Activated T-helper 2 cell treated with anti-CD3 and anti-CD28 coated beads, Interferon-gamma antibody, Interleukin-2, Interleukin-4, amounts not matched to agents 10 μg/mL and 5 μg/mL and 100 μg/mL, durations not matched to agents 14 hours and 24 hours and 36 hours (primary cell): ENCODE measurements at regions not wholly inside any gene's neighbourhood (a gene's known extent, or its start where the extent isn't known, plus 50 kb on each side); places are given as distances from the start of the nearest gene placed in this dataset.

ENCODE experiments used
- DNase-seq: peaks from one replicate; pipeline ENCODE4 v3.0.0; 2021; ENCODE audit warnings: low spot score
- H3K27ac Mint-ChIP-seq: one replicate; pipeline ENCODE4 v1.8.0; 2021; ENCODE audit warnings: mixed read lengths
- H3K27me3 Mint-ChIP-seq: one replicate; pipeline ENCODE4 v1.8.0; 2021; ENCODE audit warnings: low read depth, mixed read lengths
- H3K36me3 Mint-ChIP-seq: one replicate; pipeline ENCODE4 v1.8.0; 2021; ENCODE audit warnings: low read depth, mixed read lengths
- H3K4me1 Mint-ChIP-seq: one replicate; pipeline ENCODE4 v1.8.0; 2021; ENCODE audit warnings: low read depth, mixed read lengths
- H3K4me3 Mint-ChIP-seq: one replicate; pipeline ENCODE4 v1.8.0; 2021; ENCODE audit warnings: low read depth, mild to moderate bottlenecking, moderate library complexity, mixed read lengths
- H3K9me3 Mint-ChIP-seq: one replicate; pipeline ENCODE4 v1.8.0; 2021; ENCODE audit warnings: mixed read lengths
- intact Hi-C: fragments of 100-400 bp; cut with micrococcal nuclease; formaldehyde crosslinking; loops from one replicate; pipeline ENCODE4 v1.15.1; 2023

DNA sequence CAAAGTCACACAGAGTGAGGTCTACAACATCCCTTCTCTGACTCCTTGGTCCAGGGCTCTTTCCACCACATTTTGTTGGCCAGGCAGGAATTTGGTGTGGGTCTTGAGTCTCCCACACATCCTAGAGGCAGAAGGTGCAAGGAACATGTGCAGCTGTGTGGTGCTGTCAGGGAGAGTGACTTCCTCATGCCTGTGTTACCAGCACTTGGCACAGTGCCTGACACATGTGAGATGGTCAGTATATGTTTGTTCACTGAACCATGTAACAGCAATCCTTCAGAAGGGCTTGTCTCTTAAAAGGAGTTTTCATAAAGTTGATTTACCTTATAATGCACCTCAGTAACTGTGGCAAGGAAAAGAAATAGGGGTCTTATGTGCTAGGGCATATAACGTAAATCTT, 168.5 kb downstream of the CDC5L start:
- peaks cover 32% of the 10 kb centered on the region for H3K27me3 Mint-ChIP-seq
- no peak overlapping the region for H3K4me3 Mint-ChIP-seq
- H3K9me3 Mint-ChIP-seq = no peaks in the 10 kb centered on the region

DNA sequence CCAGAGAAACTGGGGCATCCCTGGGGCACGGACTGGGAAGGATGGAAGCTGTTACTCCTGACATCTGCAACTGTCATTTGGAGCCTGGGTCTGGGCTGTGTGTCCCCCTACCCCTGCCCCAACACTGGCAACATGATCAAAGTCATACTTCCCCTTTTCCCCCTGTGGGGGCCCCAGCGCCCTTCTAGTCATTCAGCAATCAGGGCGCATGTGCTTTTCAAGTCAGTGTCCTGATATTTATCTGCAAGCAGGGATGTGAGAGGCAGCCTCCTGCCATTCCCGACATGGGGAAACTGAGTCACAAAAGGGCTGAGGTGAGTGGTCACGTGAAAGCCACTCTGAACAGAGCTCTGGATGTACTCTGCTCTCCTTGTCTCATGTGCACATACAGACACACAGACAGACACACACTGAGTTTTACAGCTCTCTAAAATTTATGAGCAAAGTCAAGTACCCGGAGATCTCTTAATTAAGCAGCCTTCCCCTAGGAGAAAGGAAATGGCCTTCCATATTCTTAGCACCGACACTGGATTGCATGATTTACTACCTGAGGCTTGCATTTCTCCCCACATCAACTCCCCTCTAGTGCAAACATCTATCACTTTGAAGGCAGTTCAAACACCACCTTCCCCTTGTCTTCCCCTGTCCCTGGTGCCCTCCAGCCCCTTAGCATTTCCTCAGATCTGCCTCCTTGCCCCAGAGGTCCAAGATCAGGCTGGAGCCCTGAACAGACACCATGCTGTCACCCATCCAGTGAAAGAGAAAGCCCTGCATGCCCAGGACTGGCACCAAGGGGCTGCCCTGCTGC, 170.7 kb downstream of the CDC5L start:
- Mint-ChIP-seq H3K4me3 (no peak overlapping the region), H3K9me3 (no peaks in the 10 kb centered on the region), H3K4me1 (peaks cover 7% of the 10 kb centered on the region), H3K36me3 (no peaks in the 10 kb centered on the region), H3K27me3 (peaks cover 36% of the 10 kb centered on the region), H3K27ac (no peak overlapping the region)
- DNase-seq = no peak
- intact Hi-C loops = no loop called here

More for the DNA sequence above, 168.5 kb downstream of the CDC5L start:
- Mint-ChIP-seq H3K4me1 (no peaks in the 10 kb centered on the region), H3K36me3 (no peaks in the 10 kb centered on the region), H3K27ac (no peak overlapping the region)
- DNase-seq = no peak
- intact Hi-C loops = no loop called here

DNA sequence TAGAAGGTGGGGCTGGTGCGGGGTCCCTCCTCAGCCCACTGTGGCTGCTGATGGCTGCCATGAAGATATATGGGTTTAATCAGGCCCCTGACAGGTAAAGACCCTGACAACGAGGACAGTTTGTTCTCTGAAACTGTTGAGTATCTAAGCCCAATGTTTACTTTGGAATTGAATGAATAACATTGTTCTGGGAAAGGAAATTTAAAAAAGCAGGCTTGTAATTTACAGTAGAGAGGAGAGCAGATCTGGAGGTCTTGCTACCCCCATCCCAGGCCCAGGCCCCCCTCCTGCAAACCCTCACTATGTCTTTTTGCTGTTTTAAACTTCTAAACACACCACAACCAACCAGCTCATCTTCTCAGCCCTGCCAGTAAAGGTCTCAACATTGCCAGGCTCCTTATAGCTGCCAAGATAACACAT, 171.3 kb downstream of the CDC5L start:
- Mint-ChIP-seq H3K36me3 (no peaks in the 10 kb centered on the region), H3K27me3 (peaks cover 38% of the 10 kb centered on the region), H3K4me1 (peaks cover 7% of the 10 kb centered on the region), H3K4me3 (no peak overlapping the region), H3K9me3 (no peaks in the 10 kb centered on the region), H3K27ac (no peak overlapping the region)
- intact Hi-C loops = no loop called here
- DNase-seq = no peak

DNA sequence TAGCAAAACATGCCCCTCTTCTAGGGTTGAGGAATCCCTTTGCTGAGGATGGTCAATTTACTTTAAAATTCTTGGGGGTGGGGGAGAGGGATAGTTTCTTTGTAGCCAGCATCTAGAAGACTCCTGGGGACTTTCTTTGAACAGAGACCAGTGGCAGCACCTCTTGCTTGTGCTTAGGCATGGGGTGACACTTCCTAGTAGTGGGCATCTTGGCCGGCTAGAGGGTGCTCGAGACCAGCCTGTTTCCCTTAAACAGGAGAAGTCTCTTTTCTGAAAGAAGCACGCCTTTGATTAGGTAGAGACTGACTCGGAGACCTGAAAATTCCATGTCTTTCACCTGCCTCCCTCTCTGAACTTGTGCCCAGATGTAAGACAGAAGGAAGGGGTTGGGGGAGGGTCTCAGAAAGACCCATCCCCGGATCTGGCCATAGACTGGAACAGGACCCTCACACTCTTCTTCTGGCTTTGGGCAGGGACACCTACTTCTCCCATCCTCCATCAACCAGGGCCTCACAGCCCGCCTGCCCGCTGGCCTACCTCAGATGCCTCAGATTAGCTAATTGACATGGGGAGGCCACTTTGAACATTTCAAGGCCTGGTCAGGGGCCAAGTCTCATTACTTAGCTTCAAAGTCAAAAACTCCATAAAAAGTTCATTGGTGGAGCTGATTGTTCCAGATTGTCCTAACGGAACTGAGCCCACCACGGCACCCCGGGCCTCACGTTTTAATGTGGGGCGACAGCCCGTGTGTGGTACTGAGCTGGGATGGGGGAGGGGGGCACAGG, 172.2 kb downstream of the CDC5L start:
- DNase-seq = no peak
- Mint-ChIP-seq H3K4me1 (peaks cover 7% of the 10 kb centered on the region), H3K9me3 (no peaks in the 10 kb centered on the region), H3K27me3 (peaks cover 38% of the 10 kb centered on the region), H3K27ac (no peak overlapping the region), H3K36me3 (no peaks in the 10 kb centered on the region), H3K4me3 (no peak overlapping the region)
- intact Hi-C loops = no loop called here

DNA sequence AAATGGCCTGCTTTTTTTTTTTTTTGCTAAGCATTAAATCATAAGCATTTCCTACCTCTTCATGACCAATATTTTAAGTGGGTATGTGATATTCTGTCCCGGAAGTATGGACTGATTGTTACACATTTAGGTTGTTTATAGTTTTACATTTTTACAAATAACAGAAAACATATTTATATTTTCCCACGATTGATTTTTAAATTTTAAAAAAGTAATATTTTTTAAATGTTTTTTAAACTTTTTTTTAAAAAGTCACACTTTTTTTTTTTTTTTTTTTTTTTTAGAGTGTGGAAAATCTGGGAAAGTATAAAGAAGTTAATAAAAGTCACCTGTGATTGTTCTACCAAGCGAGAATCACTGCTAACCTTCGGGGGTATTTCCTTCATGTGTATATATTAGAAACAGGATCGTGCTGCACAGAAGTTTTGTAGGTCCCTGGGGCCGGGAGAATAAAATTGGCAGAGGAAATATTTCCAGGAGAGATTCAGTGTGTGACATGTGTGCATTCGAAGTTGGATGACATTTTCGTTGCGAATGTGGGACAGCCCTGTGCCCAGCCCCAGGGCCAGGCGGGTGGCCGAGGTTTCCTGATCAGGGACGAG, 173.1 kb downstream of the CDC5L start:
- Mint-ChIP-seq H3K27ac (no peak overlapping the region), H3K27me3 (peaks cover 38% of the 10 kb centered on the region), H3K4me3 (no peak overlapping the region), H3K36me3 (no peaks in the 10 kb centered on the region), H3K9me3 (no peaks in the 10 kb centered on the region), H3K4me1 (peaks cover 7% of the 10 kb centered on the region)
- intact Hi-C loops = no loop called here
- no peak for DNase-seq

DNA sequence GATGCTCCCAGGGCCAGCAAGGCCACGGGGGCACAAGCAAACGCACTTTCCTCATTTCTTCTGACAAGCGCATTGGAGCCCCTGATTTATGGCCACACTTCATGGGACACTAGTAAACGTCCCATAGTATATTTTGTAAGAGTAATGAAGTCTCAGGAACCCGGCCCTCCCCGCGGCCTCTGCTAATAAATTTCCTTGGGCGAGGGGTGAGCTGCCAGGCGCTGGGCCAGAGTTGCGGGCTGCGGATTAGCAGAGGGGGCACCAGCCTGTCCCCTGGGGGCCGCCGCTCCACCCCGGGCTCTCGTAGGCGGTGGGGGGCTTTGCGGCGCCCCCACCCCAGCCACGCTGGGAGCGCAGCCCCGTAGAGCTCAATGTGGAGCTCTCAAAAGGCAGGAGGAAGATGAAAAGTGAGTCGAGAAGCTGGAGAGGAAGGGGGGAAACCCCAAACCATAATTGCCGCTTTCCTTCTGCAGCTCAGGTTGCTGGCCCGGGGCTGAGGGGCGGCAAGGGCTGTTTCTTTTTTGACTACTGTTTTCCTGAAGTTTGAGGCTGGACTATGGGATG, 173.6 kb downstream of the CDC5L start:
- Mint-ChIP-seq H3K4me1 (peaks cover 7% of the 10 kb centered on the region), H3K27ac (no peak overlapping the region), H3K27me3 (peaks cover 35% of the 10 kb centered on the region), H3K9me3 (no peaks in the 10 kb centered on the region), H3K4me3 (peak overlapping the region; percentile 30), H3K36me3 (no peaks in the 10 kb centered on the region)
- intact Hi-C loops = no loop called here
- no peak for DNase-seq

DNA sequence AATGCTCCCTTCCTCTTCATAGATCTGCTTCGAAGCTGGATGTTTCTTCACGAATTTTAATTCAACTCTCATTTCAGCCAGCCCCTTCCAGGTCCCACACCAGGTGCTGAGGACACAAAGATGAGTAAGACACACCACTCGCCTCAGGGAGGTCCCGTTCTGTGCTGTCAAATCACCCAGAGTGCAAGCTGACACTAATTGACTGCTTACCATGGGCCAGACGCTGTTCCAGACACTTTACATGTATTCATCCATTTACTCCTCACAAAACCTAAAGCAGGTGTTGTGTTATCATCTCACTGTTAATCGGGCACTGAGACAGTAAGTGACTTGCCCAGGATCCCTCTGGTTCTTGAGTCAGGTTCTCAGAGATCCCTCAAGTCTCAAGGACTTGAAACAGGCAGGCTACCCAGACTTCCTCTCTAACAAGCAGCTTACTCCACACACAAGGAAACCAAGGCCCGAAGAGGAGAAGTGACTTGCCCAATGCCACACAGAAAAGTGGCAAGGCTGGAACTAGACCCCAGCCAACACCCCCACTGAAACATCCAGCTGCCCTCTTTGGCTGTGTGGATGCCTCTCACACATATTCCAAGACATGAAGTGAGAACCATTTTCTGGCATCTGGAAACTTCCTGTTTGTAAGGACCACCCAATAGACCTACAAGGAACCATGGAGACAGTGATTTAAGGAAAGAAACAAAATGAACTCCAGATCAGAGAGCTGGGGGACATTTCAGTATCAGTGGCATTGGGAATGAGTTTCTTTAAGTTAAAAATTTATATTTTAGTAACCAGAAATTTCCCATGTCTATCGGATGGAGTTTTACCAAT, 174.5 kb downstream of the CDC5L start:
- Mint-ChIP-seq H3K9me3 (no peaks in the 10 kb centered on the region), H3K4me3 (no peak overlapping the region), H3K36me3 (no peaks in the 10 kb centered on the region), H3K27me3 (peaks cover 37% of the 10 kb centered on the region), H3K27ac (no peak overlapping the region), H3K4me1 (peaks cover 7% of the 10 kb centered on the region)
- intact Hi-C loops = no loop called here
- DNase-seq = no peak

DNA sequence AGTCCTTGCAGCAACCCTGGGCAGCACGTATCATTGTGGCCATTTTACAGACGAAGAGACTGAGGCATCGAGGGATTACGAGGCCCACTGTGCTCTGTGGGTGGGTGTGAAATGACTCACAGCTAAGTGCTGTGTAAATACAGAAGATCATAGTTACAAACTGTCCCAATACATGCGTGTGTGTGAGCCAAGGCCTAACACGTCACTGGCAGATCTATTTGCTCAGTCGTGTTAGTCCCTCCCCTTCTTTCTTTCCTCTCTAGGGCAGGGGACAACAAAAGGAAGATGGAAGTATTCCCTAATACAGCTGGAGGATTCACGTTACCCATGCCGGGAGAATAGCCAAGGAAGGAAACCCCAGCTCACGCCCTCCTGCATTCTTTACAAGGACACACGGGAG, 175.9 kb downstream of the CDC5L start:
- no peak for DNase-seq
- no peak overlapping the region for H3K27ac Mint-ChIP-seq
- no peaks in the 10 kb centered on the region for H3K9me3 Mint-ChIP-seq
- H3K4me3 Mint-ChIP-seq = no peak overlapping the region
- no peaks in the 10 kb centered on the region for H3K36me3 Mint-ChIP-seq
- intact Hi-C loops = no loop called here
- H3K4me1 Mint-ChIP-seq = peaks cover 7% of the 10 kb centered on the region
- peaks cover 27% of the 10 kb centered on the region for H3K27me3 Mint-ChIP-seq

DNA sequence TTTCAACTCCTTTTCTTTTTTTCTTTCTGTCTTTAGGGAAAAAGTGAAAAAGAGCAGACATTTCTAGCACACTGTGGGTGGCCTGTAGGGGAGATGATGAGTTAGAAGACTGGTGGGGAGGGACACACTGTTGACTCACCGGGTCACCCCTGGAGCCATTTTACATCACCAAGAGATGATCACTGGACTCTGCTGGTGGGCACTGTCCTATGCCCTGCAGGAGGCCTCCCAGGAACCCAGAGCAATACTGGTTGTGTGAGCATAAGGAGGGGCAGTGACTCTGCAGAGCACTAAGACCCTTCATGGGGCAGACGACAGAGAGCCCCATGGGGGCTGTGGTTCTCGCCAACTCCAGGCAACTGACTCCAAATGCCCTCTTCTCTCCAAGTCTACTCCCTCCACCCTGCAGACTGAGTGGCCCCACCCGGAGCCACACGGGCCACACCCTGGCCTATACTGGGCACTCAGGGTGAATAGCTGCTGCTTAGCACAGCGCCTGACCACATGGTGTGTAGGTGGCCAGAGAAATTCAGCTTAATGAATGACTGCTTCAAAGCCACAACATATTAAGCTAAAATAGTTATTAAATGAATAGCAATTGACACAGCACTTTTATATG, 177.5 kb downstream of the CDC5L start:
- Mint-ChIP-seq H3K9me3 (no peaks in the 10 kb centered on the region), H3K4me1 (peaks cover 7% of the 10 kb centered on the region), H3K27me3 (peaks cover 17% of the 10 kb centered on the region), H3K36me3 (no peaks in the 10 kb centered on the region), H3K27ac (no peak overlapping the region), H3K4me3 (no peak overlapping the region)
- DNase-seq = no peak
- intact Hi-C loops = no loop called here

DNA sequence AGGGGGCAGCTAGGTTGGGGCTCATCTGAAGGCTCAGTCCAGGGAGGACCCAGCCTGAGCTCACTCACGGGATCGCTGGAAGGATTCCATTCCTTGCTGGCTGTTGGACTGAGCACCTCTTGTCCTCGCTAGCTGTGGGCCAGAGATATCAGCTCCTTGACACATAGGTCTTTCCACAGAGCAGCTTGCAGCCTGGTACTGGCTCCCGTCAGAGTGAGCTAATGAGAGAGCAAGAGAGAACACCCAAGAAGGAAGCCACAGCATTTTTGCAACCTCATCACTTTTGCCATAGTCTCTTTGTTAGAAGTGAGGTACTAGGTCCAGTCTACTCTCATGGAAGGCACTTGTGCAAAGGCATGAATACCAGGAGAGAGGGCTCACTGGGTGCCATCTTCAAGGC, 179.9 kb downstream of the CDC5L start:
- Mint-ChIP-seq H3K27me3 (peaks cover 18% of the 10 kb centered on the region), H3K36me3 (no peaks in the 10 kb centered on the region), H3K4me1 (no peaks in the 10 kb centered on the region), H3K4me3 (no peak overlapping the region), H3K27ac (no peak overlapping the region), H3K9me3 (no peaks in the 10 kb centered on the region)
- intact Hi-C loops = no loop called here
- DNase-seq = no peak

DNA sequence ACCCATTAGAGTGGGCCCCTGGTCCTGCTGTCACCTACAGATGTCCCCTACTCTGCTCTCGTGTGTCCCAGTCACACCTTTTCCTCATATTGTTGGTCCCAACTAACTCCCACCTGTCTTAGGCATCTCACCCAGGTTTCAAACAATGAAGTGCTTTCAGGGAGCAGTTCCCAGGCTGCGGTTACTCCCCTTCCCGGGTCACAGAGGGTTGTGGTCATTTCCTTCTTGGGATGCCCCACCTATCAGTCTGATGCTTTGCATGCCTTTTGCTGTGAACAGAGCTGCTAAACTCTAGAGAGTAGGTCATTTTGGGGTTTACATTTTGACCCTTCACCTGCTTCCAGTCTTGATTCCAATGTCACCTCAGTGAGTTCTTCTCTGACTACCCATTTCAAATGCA, 181.6 kb downstream of the CDC5L start:
- intact Hi-C loops = no loop called here
- no peak overlapping the region for H3K27ac Mint-ChIP-seq

DNA sequence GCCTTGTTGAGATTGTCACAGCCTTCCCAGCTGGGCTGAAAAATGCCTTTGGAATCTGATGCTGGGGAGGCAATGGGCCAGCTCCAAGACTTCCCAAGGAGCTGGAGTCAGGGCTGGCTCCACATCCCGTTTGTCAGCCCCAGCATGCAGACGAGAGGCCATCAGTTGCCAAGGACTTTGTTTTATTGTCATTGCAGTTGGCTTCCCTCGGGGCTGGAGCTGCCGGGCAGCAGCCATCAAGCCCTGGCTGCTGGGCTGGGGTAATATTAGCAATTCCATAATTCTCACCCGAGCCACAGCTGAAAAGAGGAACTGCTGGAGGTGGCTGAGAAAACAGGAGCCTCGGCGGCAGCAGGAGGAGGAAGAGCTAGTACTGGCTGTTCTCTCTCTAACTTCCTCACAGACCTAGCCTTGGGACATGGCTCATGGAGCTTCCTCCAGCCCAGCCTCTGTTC, 182.5 kb downstream of the CDC5L start:
- H3K27ac Mint-ChIP-seq = no peak overlapping the region
- no peaks in the 10 kb centered on the region for H3K4me1 Mint-ChIP-seq

More for the DNA sequence above, 181.6 kb downstream of the CDC5L start:
- Mint-ChIP-seq H3K4me3 (no peak overlapping the region), H3K9me3 (no peaks in the 10 kb centered on the region), H3K4me1 (no peaks in the 10 kb centered on the region), H3K27me3 (peaks cover 21% of the 10 kb centered on the region), H3K36me3 (no peaks in the 10 kb centered on the region)
- no peak for DNase-seq

More for the DNA sequence above, 182.5 kb downstream of the CDC5L start:
- H3K27me3 Mint-ChIP-seq = peaks cover 26% of the 10 kb centered on the region
- H3K36me3 Mint-ChIP-seq = no peaks in the 10 kb centered on the region
- no peak overlapping the region for H3K4me3 Mint-ChIP-seq
- DNase-seq = no peak
- intact Hi-C loops = no loop called here
- H3K9me3 Mint-ChIP-seq = no peaks in the 10 kb centered on the region
